Stimulated activated naive CD8-positive, alpha-beta T cell treated with anti-CD3 and anti-CD28 coated beads, Interleukin-15, amount 100 ng/mL, for 72 hours (primary cell): ENCODE measurements at regions not wholly inside any gene's neighbourhood (a gene's known extent, or its start where the extent isn't known, plus 50 kb on each side); places are given as distances from the start of the nearest gene placed in this dataset.

ENCODE experiments used
- ATAC-seq: fragments of 150-1000 bp; cut with Tn5 transposase; 2 replicates; pipeline ENCODE4 v1.10.0; 2021; ENCODE audit warnings: mild to moderate bottlenecking, moderate library complexity
- DNase-seq, 2 donors: peaks; one replicate each; pipeline ENCODE4 v3.0.0; 2021 to 2022
- H3K27ac Mint-ChIP-seq, 2 donors: one replicate each; pipeline ENCODE4 v1.8.0; 2022; ENCODE audit warnings: mild to moderate bottlenecking in 2 of 2, mixed read lengths in 2 of 2, moderate library complexity in 2 of 2
- H3K27me3 Mint-ChIP-seq: one replicate; pipeline ENCODE4 v1.8.0; 2022; ENCODE audit warnings: mixed read lengths
- H3K4me1 Mint-ChIP-seq: one replicate; pipeline ENCODE4 v1.8.0; 2022; ENCODE audit warnings: mild to moderate bottlenecking, mixed read lengths
- H3K4me3 Mint-ChIP-seq, 2 donors: one replicate each; pipeline ENCODE4 v1.8.0; 2022; ENCODE audit warnings: mild to moderate bottlenecking in 2 of 2, mixed read lengths in 2 of 2, moderate library complexity in 1 of 2
- H3K9me3 Mint-ChIP-seq, 2 donors: one replicate each; pipeline ENCODE4 v1.8.0; 2022; ENCODE audit warnings: mixed read lengths in 2 of 2

- ATAC-seq (no peak), DNase-seq (no peak)
Observed at GRCh38 chr6:169165561-169166300, 87.9 kb downstream of the THBS2 start.

GRCh38 chr6:169164986-169165385 lies 88.7 kb downstream of the THBS2 start:
- Mint-ChIP-seq H3K4me3 (no peak overlapping the region), H3K27me3 (peaks cover 13% of the 10 kb centered on the region), H3K27ac (no peak overlapping the region), H3K4me1 (peaks cover 5% of the 10 kb centered on the region), H3K9me3 (no peaks in the 10 kb centered on the region)
- DNase-seq: no peak
- ATAC-seq: no peak

More at GRCh38 chr6:169165561-169166300, 87.9 kb downstream of the THBS2 start:
- H3K27ac Mint-ChIP-seq: no peak overlapping the region
- peaks cover 5% of the 10 kb centered on the region for H3K4me1 Mint-ChIP-seq
- H3K27me3 Mint-ChIP-seq: peaks cover 13% of the 10 kb centered on the region
- H3K4me3 Mint-ChIP-seq: no peak overlapping the region
- H3K9me3 Mint-ChIP-seq: no peaks in the 10 kb centered on the region

- H3K27me3 Mint-ChIP-seq: peaks cover 13% of the 10 kb centered on the region
- ATAC-seq: no peak
Observed at GRCh38 chr6:169164451-169164850, 89.2 kb downstream of the THBS2 start.

GRCh38 chr6:169163411-169163901 lies 90.2 kb downstream of the THBS2 start:
- Mint-ChIP-seq H3K27me3 (peaks cover 13% of the 10 kb centered on the region), H3K27ac (no peak overlapping the region), H3K4me1 (peaks cover 5% of the 10 kb centered on the region), H3K4me3 (no peak overlapping the region), H3K9me3 (no peaks in the 10 kb centered on the region)
- ATAC-seq (no peak), DNase-seq (no peak)

More at GRCh38 chr6:169164451-169164850, 89.2 kb downstream of the THBS2 start:
- Mint-ChIP-seq H3K27ac (no peak overlapping the region), H3K4me3 (no peak overlapping the region), H3K9me3 (no peaks in the 10 kb centered on the region), H3K4me1 (peaks cover 5% of the 10 kb centered on the region)
- DNase-seq: no peak

- Mint-ChIP-seq H3K27me3 (peaks cover 13% of the 10 kb centered on the region), H3K4me1 (peaks cover 5% of the 10 kb centered on the region), H3K27ac (peak overlapping the region in 1 of 2 donors; percentile 74), H3K4me3 (no peak overlapping the region), H3K9me3 (no peaks in the 10 kb centered on the region)
- no peak for DNase-seq
- ATAC-seq: peak; percentile 7
Observed at GRCh38 chr6:169162752-169163407, 90.8 kb downstream of the THBS2 start.

GRCh38 chr6:169162249-169162648 lies 91.4 kb downstream of the THBS2 start:
- Mint-ChIP-seq H3K27me3 (peaks cover 13% of the 10 kb centered on the region), H3K27ac (peak overlapping the region in 1 of 2 donors; percentile 61), H3K9me3 (no peaks in the 10 kb centered on the region), H3K4me1 (peaks cover 5% of the 10 kb centered on the region), H3K4me3 (no peak overlapping the region)
- no peak for ATAC-seq
- no peak for DNase-seq

- Mint-ChIP-seq H3K27me3 (peaks cover 13% of the 10 kb centered on the region), H3K9me3 (no peaks in the 10 kb centered on the region), H3K27ac (peak overlapping the region in 1 of 2 donors; percentile 61), H3K4me3 (no peak overlapping the region), H3K4me1 (peaks cover 5% of the 10 kb centered on the region)
- peak; percentile 41 for ATAC-seq
- DNase-seq: no peak
Observed at GRCh38 chr6:169161572-169162167, 92.0 kb downstream of the THBS2 start.

GRCh38 chr6:169160855-169161560 lies 92.6 kb downstream of the THBS2 start:
- ATAC-seq (no peak), DNase-seq (no peak)
- Mint-ChIP-seq H3K27me3 (peaks cover 15% of the 10 kb centered on the region), H3K9me3 (no peaks in the 10 kb centered on the region), H3K27ac (peak overlapping the region in 1 of 2 donors; percentile 16), H3K4me1 (peaks cover 5% of the 10 kb centered on the region), H3K4me3 (no peak overlapping the region)

- no peak overlapping the region for H3K27ac Mint-ChIP-seq
- H3K4me1 Mint-ChIP-seq: peaks cover 5% of the 10 kb centered on the region
- ATAC-seq: no peak
- peaks cover 22% of the 10 kb centered on the region for H3K27me3 Mint-ChIP-seq
- peaks cover 0 to 4% of the 10 kb centered on the region in 2 donors for H3K9me3 Mint-ChIP-seq
- no peak overlapping the region for H3K4me3 Mint-ChIP-seq
- DNase-seq: no peak
Observed at GRCh38 chr6:169160091-169160854, 93.4 kb downstream of the THBS2 start.

GRCh38 chr6:169159331-169159730 lies 94.3 kb downstream of the THBS2 start:
- H3K27me3 Mint-ChIP-seq: peaks cover 27% of the 10 kb centered on the region
- ATAC-seq (no peak), DNase-seq (no peak)
- H3K9me3 Mint-ChIP-seq: peaks cover 0 to 5% of the 10 kb centered on the region in 2 donors
- no peak overlapping the region for H3K4me3 Mint-ChIP-seq
- no peak overlapping the region for H3K27ac Mint-ChIP-seq
- H3K4me1 Mint-ChIP-seq: peaks cover 5% of the 10 kb centered on the region

GRCh38 chr6:169158691-169159090 lies 95.0 kb downstream of the THBS2 start:
- DNase-seq: no peak
- H3K9me3 Mint-ChIP-seq: peaks cover 0 to 5% of the 10 kb centered on the region in 2 donors
- no peak for ATAC-seq
- H3K4me3 Mint-ChIP-seq: no peak overlapping the region
- no peak overlapping the region for H3K27ac Mint-ChIP-seq
- H3K4me1 Mint-ChIP-seq: peaks cover 5% of the 10 kb centered on the region
- H3K27me3 Mint-ChIP-seq: peaks cover 32% of the 10 kb centered on the region

GRCh38 chr6:169158174-169158573 lies 95.5 kb downstream of the THBS2 start:
- no peak overlapping the region for H3K4me3 Mint-ChIP-seq
- H3K27me3 Mint-ChIP-seq: peaks cover 36% of the 10 kb centered on the region
- H3K9me3 Mint-ChIP-seq: peaks cover 0 to 5% of the 10 kb centered on the region in 2 donors
- ATAC-seq (no peak), DNase-seq (no peak)
- no peak overlapping the region for H3K27ac Mint-ChIP-seq
- H3K4me1 Mint-ChIP-seq: peaks cover 5% of the 10 kb centered on the region

GRCh38 chr6:169157197-169158148 lies 96.2 kb downstream of the THBS2 start:
- DNase-seq: no peak
- no peak overlapping the region for H3K4me3 Mint-ChIP-seq

GRCh38 chr6:169156793-169157147 lies 96.9 kb downstream of the THBS2 start:
- Mint-ChIP-seq H3K4me1 (no peaks in the 10 kb centered on the region), H3K4me3 (no peak overlapping the region), H3K27ac (no peak overlapping the region), H3K27me3 (peaks cover 25% of the 10 kb centered on the region), H3K9me3 (peaks cover 0 to 5% of the 10 kb centered on the region in 2 donors)
- no peak for DNase-seq
- no peak for ATAC-seq

More at GRCh38 chr6:169157197-169158148, 96.2 kb downstream of the THBS2 start:
- peaks cover 30% of the 10 kb centered on the region for H3K27me3 Mint-ChIP-seq
- no peaks in the 10 kb centered on the region for H3K4me1 Mint-ChIP-seq
- H3K9me3 Mint-ChIP-seq: peaks cover 0 to 5% of the 10 kb centered on the region in 2 donors
- H3K27ac Mint-ChIP-seq: no peak overlapping the region
- no peak for ATAC-seq
